Neural cell (in vitro differentiated cells): ENCODE measurements at regions not wholly inside any gene's neighbourhood (a gene's known extent, or its start where the extent isn't known, plus 50 kb on each side); places are given as distances from the start of the nearest gene placed in this dataset.
"Not testable (repeated sequence)": the region's sequence is repeated elsewhere in the genome, so short reads cannot be mapped to it uniquely, and the experiment has no call there.

Experiments
- CTCF ChIP-seq: fragments of 450-650 bp; IDR thresholded peaks from 2 replicates; pipeline ENCODE4 v1.5.1; 2014; ENCODE audit warnings: antibody characterized with exemption, mild to moderate bottlenecking, moderate library complexity; ENCODE audit not compliant: poor library complexity, severe bottlenecking
- EP300 ChIP-seq: fragments of 450-650 bp; conservative IDR thresholded peaks from 2 replicates; pipeline ENCODE4 v1.6.1; 2014; ENCODE audit warnings: antibody characterized with exemption, mild to moderate bottlenecking, moderate library complexity; ENCODE audit not compliant: poor library complexity, severe bottlenecking
- REST ChIP-seq: IDR thresholded peaks from 2 replicates; pipeline ENCODE4 v1.6.1; 2012; ENCODE audit warnings: borderline replicate concordance
- SMC3 ChIP-seq: fragments of 450-650 bp; conservative IDR thresholded peaks from 2 replicates; pipeline ENCODE4 v1.6.1; 2014; ENCODE audit warnings: antibody characterized with exemption, mild to moderate bottlenecking, moderate library complexity; ENCODE audit not compliant: poor library complexity

GRCh38 chr18:71212739-71213138, 923.9 kb downstream of the SOCS6 start:
- not testable (repeated sequence) for TF ChIP-seq SMC3, CTCF, EP300, REST
